ENCODE measurements at regions not wholly inside any gene's neighbourhood (a gene's known extent, or its start where the extent isn't known, plus 50 kb on each side); places are given as distances from the start of the nearest gene placed in this dataset.
"Not testable (repeated sequence)": the region's sequence is repeated elsewhere in the genome, so short reads cannot be mapped to it uniquely, and the experiment has no call there.

DNA sequence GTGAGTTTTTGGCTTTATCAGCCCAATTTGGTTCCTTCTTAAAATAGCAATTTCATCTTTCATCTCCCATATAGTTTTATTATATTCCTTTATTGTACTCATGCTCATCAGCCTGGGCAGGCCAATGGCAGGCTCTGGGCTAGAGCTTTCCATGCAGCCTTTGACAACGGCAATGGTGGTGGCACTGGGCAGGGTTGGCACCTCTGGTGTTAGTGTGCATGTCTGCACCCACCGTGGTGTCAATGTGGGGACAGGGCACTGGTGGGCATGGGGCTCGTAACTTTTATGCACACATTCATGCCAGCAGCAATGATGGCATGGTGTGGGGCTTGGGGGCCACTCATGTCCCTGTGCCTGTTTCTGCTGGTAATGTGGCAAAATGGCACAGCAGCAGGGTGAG lies 1305.4 kb downstream of the DSC3 start:
- DNase-seq, result no peak
- Mint-ChIP-seq H3K4me1 (no peaks in the 10 kb centered on the region), H3K27me3 (no peaks in the 10 kb centered on the region), H3K27ac (no peak overlapping the region), H3K9me3 (peaks cover 8 to 15% of the 10 kb centered on the region in 2 donors), H3K4me3 (no peak overlapping the region), H3K36me3 (no peaks in the 10 kb centered on the region)
- ATAC-seq (replicated peaks), result no peak

DNA sequence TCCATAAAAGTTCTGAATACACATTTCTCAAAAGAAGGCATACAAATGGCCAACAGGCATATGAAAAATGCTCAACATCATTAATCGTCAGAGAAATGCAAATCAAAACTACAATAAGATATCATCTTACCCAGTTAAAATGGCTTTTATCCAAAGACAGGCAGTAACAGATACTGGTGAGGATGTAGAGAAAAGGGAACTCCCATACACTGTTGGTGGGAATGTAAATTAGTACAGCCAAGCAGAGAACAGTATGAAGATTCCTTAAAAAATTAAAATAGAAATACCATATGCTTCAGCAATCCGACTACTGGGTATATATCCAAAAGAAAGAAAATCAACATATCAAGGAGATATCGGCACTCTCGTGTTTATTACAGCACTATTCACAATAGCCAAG lies 1312.5 kb downstream of the DSC3 start:
- no peak overlapping the region for H3K4me3 Mint-ChIP-seq
- DNase-seq, result no peak
- H3K27ac Mint-ChIP-seq, result no peak overlapping the region
- no peak for ATAC-seq (replicated peaks)
- no peaks in the 10 kb centered on the region for H3K27me3 Mint-ChIP-seq
- no peaks in the 10 kb centered on the region for H3K4me1 Mint-ChIP-seq
- H3K9me3 Mint-ChIP-seq, result peaks cover 9 to 16% of the 10 kb centered on the region in 2 donors
- H3K36me3 Mint-ChIP-seq, result no peaks in the 10 kb centered on the region

DNA sequence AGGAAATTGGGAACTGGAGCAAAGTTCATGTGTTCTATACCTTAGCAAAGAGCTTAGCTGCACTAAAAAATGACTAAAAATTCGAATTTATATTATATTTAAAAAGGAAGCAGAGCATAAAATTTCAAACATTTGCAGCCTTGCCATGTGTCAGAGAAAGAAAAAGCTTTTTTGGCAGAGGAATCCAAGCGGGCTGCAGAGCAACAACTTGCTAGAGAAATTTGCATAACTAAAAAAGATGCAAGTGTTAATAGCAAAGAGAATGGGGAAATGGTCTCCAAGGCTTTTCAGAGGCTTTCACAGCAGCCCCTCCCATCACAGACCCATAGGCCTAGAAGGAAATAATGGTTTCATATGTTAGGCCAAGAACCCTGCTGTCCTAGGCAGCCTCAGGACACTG lies 1315.9 kb downstream of the DSC3 start:
- no peaks in the 10 kb centered on the region for H3K4me1 Mint-ChIP-seq
- peaks cover 10 to 11% of the 10 kb centered on the region in 2 donors for H3K9me3 Mint-ChIP-seq
- no peaks in the 10 kb centered on the region for H3K27me3 Mint-ChIP-seq

DNA sequence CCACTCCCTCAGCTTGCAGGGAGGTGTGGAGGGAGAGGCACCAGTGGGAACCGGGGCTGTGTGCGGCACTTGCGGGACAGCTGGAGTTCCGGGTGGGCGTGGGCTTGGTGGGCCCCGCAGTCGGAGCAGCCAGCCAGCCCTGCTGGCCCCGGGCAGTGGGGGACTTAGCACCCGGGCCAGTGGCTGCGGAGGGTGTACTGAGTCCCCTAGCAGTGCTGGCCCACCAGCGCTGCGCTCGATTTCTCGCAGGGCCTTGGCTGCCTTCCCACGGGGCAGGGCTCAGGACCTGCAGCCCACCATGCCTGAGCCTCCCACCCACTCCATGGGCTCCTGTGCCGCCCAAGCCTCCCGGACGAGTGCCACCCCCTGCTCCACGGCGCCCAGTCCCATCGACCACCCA lies 1319.1 kb downstream of the DSC3 start:
- not testable (repeated sequence) for DNase-seq; H3K27ac Mint-ChIP-seq; H3K27me3 Mint-ChIP-seq; H3K4me3 Mint-ChIP-seq; ATAC-seq (replicated peaks); H3K4me1 Mint-ChIP-seq; H3K36me3 Mint-ChIP-seq
- H3K9me3 Mint-ChIP-seq, result peaks cover 10 to 14% of the 10 kb centered on the region in 2 donors

More for the DNA sequence above, 1315.9 kb downstream of the DSC3 start:
- no peaks in the 10 kb centered on the region for H3K36me3 Mint-ChIP-seq
- ATAC-seq (replicated peaks) (no peak), DNase-seq (no peak)
- no peak overlapping the region for H3K4me3 Mint-ChIP-seq
- no peak overlapping the region for H3K27ac Mint-ChIP-seq

DNA sequence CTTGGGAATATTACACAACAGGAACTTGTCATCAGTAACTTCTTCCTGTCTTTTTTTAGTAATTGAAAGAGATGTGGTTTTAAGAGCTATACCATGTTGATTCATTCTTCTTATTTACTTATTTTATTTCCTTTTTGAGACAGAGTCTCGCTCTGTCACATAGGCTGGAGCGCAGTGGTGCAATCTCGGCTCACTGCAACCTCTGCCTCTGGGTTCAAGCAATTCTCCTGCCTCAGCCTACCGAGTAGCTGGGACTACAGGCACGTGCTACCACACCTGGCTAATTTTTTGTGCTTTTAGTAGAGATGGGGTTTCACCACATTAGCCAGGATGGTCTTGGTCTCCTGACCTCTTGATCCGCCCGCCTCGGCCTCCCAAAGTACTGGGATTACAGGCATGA lies 1326.6 kb downstream of the DSC3 start:
- H3K27ac Mint-ChIP-seq; ATAC-seq (replicated peaks); H3K36me3 Mint-ChIP-seq; DNase-seq; H3K4me1 Mint-ChIP-seq; H3K27me3 Mint-ChIP-seq; H3K4me3 Mint-ChIP-seq: not testable (repeated sequence)
- peaks cover 6 to 14% of the 10 kb centered on the region in 2 donors for H3K9me3 Mint-ChIP-seq

DNA sequence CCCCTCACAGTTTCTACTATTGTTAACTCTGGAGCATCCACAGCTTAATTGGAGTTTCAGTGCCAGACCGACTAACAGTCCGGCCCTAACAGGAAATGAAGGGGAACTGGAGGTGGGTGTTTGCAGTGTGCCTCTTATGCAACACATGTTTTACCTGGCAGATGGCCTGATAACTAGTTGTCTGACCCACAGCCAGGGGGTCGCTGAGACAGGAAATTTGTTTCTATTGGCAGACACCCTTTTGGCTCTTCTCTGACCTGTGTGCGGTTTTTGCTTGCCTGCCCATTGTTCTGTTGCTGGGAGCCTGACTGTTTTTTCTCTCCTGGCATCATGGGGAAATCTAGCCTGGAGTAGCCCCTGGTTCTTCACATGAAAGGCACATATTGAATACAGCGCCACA lies 1329.8 kb downstream of the DSC3 start:
- Mint-ChIP-seq H3K36me3 (no peaks in the 10 kb centered on the region), H3K27ac (no peak overlapping the region), H3K4me3 (no peak overlapping the region), H3K27me3 (no peaks in the 10 kb centered on the region), H3K4me1 (no peaks in the 10 kb centered on the region), H3K9me3 (peaks cover 4 to 10% of the 10 kb centered on the region in 2 donors)
- DNase-seq, result no peak
- ATAC-seq (replicated peaks), result no peak

DNA sequence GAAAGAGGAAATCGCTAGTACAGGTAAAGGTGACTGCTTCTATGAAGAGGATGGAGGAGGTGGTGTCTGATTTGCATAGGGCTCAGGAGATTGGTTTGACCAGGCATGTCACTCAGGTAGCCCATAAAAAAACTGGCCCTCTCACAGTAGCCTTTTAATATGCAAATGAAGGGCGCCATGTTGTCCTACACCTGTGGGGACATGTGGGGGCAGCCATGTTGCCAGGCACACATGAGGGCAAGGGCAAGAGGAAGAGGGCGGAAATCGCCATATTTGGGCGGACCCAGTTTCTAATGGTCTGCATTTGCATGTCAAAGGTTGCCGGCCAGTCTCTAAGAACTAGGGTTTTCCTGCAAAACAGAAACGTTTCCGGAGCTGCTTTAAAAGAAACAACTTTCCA lies 1330.6 kb downstream of the DSC3 start:
- no peak for DNase-seq
- Mint-ChIP-seq H3K4me3 (no peak overlapping the region), H3K27ac (no peak overlapping the region), H3K4me1 (no peaks in the 10 kb centered on the region), H3K9me3 (peaks cover 4 to 10% of the 10 kb centered on the region in 2 donors), H3K36me3 (no peaks in the 10 kb centered on the region), H3K27me3 (no peaks in the 10 kb centered on the region)
- ATAC-seq (replicated peaks), result no peak

DNA sequence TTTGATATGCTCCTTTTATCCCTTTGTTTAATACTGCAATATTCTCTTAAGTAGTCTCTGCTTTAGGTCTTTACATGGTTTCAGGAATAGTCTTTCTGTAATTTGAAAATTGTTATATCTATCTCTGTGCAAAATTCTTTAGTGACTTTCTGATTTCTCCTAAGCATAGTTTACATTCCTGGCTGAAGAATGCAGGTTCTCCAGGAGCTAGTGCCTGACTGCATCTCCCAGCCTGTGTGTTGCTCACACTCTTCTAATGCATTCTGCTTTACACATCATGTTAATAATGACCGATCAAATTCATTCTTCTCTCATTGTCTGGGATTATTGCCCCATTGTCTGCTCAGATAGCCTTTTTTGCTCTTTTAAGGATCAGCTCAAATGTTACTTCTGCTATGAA lies 1349.2 kb downstream of the DSC3 start:
- Mint-ChIP-seq H3K4me1 (no peaks in the 10 kb centered on the region), H3K27ac (no peak overlapping the region), H3K27me3 (no peaks in the 10 kb centered on the region), H3K36me3 (no peaks in the 10 kb centered on the region), H3K4me3 (no peak overlapping the region), H3K9me3 (peaks cover 0 to 7% of the 10 kb centered on the region in 2 donors)
- DNase-seq (no peak), ATAC-seq (replicated peaks) (no peak)

DNA sequence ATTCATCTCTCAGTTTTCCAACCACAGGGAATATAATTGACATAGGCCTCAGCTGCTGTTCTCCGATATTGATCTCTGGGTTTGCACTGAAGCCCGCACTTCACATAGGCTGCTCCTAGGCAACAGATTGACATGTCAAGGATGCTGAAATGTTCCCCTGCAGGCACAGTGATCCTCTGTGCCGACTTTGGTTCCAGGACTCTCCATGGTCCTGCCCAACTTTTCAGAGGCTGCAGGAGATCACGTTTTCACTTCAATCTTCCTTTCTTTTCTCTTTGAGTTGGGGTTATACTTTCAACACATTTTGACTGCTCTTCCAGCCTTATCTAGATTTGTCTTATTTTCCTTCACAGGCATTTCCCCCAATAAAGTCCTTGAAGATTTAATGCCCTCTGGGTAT lies 1361.0 kb downstream of the DSC3 start:
- no peaks in the 10 kb centered on the region for H3K27me3 Mint-ChIP-seq
- no peak overlapping the region for H3K4me3 Mint-ChIP-seq
- no peak overlapping the region for H3K27ac Mint-ChIP-seq
- H3K9me3 Mint-ChIP-seq, result peaks cover 4 to 8% of the 10 kb centered on the region in 2 donors
- H3K4me1 Mint-ChIP-seq, result no peaks in the 10 kb centered on the region
- no peak for ATAC-seq (replicated peaks)
- DNase-seq, result no peak
- H3K36me3 Mint-ChIP-seq, result no peaks in the 10 kb centered on the region

DNA sequence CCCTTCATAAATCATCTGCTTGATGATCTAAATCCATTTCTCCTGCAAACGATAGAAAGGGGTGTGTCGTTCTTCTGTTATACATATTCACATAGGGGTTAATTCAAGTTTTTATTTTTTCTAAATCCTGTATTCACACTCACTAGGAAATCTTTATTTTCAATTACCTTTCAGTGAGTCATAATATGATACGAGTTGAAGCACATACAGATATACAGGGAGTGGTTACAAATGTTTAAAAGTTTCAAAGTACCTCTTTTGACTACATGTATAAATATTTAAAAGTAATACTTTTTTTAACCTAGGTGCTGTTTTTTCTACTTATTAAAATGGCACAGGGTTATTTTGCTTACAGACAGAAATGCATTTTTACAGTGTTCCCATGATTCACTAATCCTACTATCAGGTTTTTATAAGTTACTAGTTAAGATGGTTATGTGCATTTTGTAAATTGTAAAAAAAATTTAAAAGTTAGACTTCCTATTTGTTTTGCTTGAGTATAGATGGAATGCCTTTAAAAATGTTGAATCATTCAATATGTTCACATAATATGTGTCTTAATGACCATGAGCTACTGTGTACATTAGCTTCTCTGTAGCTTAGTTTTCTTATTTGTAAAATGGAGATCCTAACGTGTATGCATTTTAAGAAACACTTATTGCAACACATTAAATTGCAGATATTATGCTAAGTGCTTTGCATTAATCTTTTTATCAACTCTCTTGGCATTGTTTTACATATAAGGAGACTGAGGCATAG lies 1378.1 kb downstream of the DSC3 start:
- ATAC-seq (replicated peaks), result no peak
- Mint-ChIP-seq H3K9me3 (peaks cover 0 to 4% of the 10 kb centered on the region in 2 donors), H3K36me3 (no peaks in the 10 kb centered on the region), H3K27ac (no peak overlapping the region), H3K27me3 (no peaks in the 10 kb centered on the region), H3K4me1 (no peaks in the 10 kb centered on the region), H3K4me3 (no peak overlapping the region)
- no peak for DNase-seq

DNA sequence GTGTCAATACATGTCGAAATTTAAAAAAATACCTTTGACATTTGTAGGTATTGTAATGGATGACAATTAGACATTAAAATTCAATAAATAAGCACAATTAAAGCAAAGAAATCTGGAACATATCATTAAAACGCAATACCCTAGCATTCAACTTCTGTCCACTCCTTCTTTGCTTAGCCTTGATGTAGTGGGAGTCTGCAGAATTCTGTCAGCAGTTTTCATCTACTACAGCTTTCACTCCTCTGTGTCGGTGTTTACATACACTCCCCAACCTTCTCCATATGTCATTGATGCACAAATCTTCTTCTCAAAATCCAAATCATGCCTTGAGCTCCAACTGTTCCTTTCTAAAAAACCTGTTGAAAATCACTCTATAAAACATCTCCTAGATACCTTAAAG lies 1380.6 kb downstream of the DSC3 start:
- no peaks in the 10 kb centered on the region for H3K4me1 Mint-ChIP-seq

DNA sequence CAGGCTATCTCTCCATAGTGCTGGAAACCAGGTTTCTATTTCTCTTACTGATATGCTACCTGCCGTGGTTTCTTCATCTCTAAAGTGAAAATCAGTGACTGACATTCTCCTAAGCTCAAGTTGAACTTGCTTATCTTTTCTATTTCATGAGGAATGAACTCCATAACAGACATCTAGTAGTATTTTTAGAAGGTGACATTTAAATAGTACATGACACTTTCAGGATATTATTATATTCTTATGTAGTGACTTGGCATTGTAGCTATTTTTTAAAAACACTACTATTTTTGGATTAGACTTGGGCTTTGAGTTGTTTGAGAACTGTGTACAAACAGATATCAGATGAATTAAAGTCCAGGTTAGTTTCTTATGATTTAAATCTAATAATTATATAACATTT lies 1381.8 kb downstream of the DSC3 start:
- no peaks in the 10 kb centered on the region for H3K36me3 Mint-ChIP-seq

More for the DNA sequence above, 1380.6 kb downstream of the DSC3 start:
- no peaks in the 10 kb centered on the region for H3K36me3 Mint-ChIP-seq
- DNase-seq, result no peak
- no peak overlapping the region for H3K27ac Mint-ChIP-seq
- H3K9me3 Mint-ChIP-seq, result peaks cover 2 to 7% of the 10 kb centered on the region in 2 donors
- no peak for ATAC-seq (replicated peaks)
- H3K27me3 Mint-ChIP-seq, result no peaks in the 10 kb centered on the region
- no peak overlapping the region for H3K4me3 Mint-ChIP-seq

DNA sequence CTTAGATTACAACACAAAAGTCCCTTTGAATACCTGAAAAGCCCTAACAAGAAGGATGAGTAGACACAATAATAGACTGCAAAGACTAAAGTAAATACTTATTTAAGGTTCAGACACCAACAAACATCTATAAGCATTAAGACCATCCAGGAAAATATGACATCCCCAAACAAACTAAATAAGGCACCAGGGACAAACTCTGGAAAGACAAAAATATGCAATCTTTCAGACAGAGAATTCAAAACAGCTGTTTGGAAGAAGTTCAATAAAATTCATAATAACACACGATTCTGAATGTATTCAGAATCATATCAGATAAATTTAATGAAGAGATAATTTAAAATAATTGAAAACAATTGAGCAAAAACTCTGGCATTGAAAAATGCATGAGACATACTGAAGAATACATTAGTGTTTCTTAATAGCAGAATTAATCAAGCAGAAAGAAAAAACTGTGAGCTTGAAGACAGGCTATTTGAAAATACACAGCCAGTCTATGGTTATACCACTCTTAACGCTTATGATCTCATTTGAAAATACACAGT lies 1388.8 kb downstream of the DSC3 start:
- Mint-ChIP-seq H3K9me3 (peaks cover 3 to 16% of the 10 kb centered on the region in 2 donors), H3K4me3 (no peak overlapping the region), H3K4me1 (no peaks in the 10 kb centered on the region), H3K27me3 (no peaks in the 10 kb centered on the region), H3K27ac (no peak overlapping the region), H3K36me3 (no peaks in the 10 kb centered on the region)
- ATAC-seq (replicated peaks) (no peak), DNase-seq (no peak)

More for the DNA sequence above, 1381.8 kb downstream of the DSC3 start:
- Mint-ChIP-seq H3K27ac (no peak overlapping the region), H3K4me3 (no peak overlapping the region), H3K9me3 (peaks cover 3 to 7% of the 10 kb centered on the region in 2 donors), H3K4me1 (no peaks in the 10 kb centered on the region), H3K27me3 (no peaks in the 10 kb centered on the region)
- DNase-seq (no peak), ATAC-seq (replicated peaks) (no peak)

DNA sequence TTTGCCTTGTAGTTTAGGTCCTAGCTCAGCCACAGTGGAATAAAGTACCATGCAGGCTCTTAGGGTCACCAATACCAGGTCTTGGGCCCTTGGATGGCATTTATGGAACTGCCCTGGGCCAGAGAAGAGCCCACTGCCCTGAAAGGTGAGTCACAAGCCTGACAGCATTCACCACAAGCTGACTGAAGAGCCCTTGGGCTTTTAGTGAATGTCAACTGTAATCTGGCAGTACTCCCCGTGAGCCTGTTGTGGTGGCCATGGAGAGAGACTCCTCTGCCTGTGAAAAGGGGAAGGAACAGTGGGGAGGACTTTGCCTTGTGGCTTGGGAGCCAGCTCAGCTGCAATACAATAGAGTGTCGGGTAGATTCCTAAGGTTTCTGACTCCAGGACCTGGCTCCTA lies 1389.7 kb downstream of the DSC3 start:
- no peaks in the 10 kb centered on the region for H3K4me1 Mint-ChIP-seq
- DNase-seq (no peak), ATAC-seq (replicated peaks) (peak in 1 of 2 donors; percentile 14)
- H3K9me3 Mint-ChIP-seq, result peaks cover 5 to 16% of the 10 kb centered on the region in 2 donors
- no peaks in the 10 kb centered on the region for H3K36me3 Mint-ChIP-seq
- H3K27me3 Mint-ChIP-seq, result no peaks in the 10 kb centered on the region
- H3K4me3 Mint-ChIP-seq, result no peak overlapping the region
- no peak overlapping the region for H3K27ac Mint-ChIP-seq

DNA sequence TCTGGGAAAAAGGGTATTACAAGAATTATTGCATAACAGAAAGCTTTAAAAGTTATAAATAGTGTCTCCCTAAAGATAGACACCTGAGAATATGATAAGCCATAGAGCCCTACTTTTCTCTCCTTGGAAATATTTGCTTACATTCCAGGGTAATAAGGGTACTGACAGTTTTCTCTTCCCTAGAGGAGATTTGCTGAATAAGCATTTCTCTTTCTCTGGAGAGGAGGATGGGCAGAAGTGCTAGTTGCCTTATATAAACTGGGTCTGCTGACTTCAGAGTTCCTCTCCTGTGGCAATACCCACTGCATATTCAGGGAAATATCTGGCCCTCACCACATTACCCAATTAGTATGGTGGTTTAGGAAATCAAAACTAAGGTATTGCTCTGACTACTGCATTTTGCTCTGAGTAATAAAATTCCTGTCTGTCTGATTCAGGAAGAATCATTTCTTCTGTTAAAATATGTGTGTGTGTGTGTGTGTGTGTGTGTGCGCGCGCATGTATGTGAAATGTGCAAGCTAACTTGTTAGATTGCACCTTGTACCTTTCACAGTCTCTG lies 1391.3 kb downstream of the DSC3 start:
- no peaks in the 10 kb centered on the region for H3K36me3 Mint-ChIP-seq
- H3K27ac Mint-ChIP-seq, result no peak overlapping the region
- H3K27me3 Mint-ChIP-seq, result no peaks in the 10 kb centered on the region
- no peaks in the 10 kb centered on the region for H3K4me1 Mint-ChIP-seq
- peaks cover 5 to 18% of the 10 kb centered on the region in 2 donors for H3K9me3 Mint-ChIP-seq
- ATAC-seq (replicated peaks) (no peak), DNase-seq (no peak)
- H3K4me3 Mint-ChIP-seq, result no peak overlapping the region
